ENCODE measurements at regions not wholly inside any gene's neighbourhood (a gene's known extent, or its start where the extent isn't known, plus 50 kb on each side); places are given as distances from the start of the nearest gene placed in this dataset.

DNA sequence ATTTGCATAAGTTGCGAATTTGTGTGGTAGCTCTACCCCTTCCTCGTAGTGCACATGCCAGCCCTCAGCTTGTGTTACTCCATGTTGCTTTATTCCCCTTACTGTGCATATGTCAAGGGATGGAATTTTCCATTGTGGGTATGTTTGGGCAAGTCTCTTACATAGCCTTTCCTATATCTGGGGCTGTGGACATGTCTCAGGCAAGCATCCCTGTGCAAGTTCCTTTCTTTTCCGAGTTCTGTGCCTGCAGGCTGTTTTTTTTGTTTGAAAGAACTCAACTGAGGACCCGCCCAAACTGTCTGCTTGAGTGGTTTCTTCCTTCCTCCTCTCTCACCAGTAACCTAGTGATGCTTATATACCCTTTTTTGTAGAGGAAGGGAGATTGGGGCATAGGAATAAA is 1739.1 kb upstream of the PIK3C3 start:
- H3K4me3 ChIP-seq (ENCODE audit: insufficient read depth, low read depth, low read length, poor library complexity, severe bottlenecking): no peak overlapping the region
- H3K4me1 ChIP-seq (ENCODE audit: control insufficient read depth, insufficient read depth, low read length, poor library complexity, severe bottlenecking): no peaks in the 10 kb centered on the region
- H3K36me3 ChIP-seq (ENCODE audit: control insufficient read depth, insufficient read depth, low read length): no peaks in the 10 kb centered on the region
- no peaks in the 10 kb centered on the region for H3K27me3 ChIP-seq (replicated peaks; ENCODE audit: control insufficient read depth, insufficient read depth, low read length, poor library complexity, severe bottlenecking)
- H3K9me3 ChIP-seq (ENCODE audit: control insufficient read depth, low read length): no peaks in the 10 kb centered on the region
- no peak for DNase-seq
- H3K27ac ChIP-seq (ENCODE audit: insufficient read depth, low read length, poor library complexity, severe bottlenecking): no peak overlapping the region

DNA sequence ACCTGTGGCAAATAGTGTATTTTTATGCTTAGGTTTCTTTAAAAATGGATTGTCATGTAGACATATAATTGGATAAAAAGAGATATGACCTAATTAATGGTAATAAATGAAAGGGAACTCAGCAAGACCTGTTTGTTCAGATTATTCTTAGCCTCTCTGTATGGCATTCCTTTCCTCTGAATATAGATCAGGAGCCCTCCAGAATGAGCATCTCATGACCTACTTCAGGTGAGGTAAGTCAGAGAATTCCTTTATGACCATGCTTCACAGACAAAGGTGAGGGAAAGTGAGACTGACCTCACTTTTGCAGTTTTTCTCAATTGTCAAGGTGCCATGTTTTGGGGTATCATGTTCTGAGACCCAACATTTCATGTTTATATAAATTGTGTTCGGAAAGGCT is 1744.3 kb upstream of the PIK3C3 start:
- Histone ChIP-seq H3K4me3 (ENCODE audit: insufficient read depth, low read depth, low read length, poor library complexity, severe bottlenecking) (no peak overlapping the region), H3K27ac (ENCODE audit: insufficient read depth, low read length, poor library complexity, severe bottlenecking) (no peak overlapping the region), H3K36me3 (ENCODE audit: control insufficient read depth, insufficient read depth, low read length) (no peaks in the 10 kb centered on the region), H3K27me3 (replicated peaks; ENCODE audit: control insufficient read depth, insufficient read depth, low read length, poor library complexity, severe bottlenecking) (no peaks in the 10 kb centered on the region), H3K4me1 (ENCODE audit: control insufficient read depth, insufficient read depth, low read length, poor library complexity, severe bottlenecking) (no peaks in the 10 kb centered on the region), H3K9me3 (ENCODE audit: control insufficient read depth, low read length) (no peaks in the 10 kb centered on the region)
- DNase-seq: no peak

DNA sequence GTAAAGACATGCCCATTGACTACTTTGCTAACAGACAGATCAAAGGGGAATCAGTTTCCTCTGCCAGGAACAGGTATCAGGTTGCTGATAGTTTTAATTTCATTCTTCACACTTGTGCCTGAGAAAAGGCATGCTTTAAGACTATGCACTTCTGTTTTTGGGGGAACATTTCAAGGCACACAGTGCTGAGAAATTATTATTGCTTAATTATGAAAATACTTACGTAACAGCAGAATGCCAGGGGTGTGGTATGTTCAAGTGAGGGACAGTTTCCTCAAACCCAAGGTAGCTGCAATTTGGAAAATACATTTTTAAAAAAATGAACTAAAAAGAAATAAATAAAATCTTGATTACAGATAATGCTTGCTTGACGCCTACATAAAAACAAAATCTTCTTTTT is 1746.1 kb upstream of the PIK3C3 start:
- Histone ChIP-seq H3K9me3 (ENCODE audit: control insufficient read depth, low read length) (no peaks in the 10 kb centered on the region), H3K27me3 (replicated peaks; ENCODE audit: control insufficient read depth, insufficient read depth, low read length, poor library complexity, severe bottlenecking) (no peaks in the 10 kb centered on the region), H3K4me3 (ENCODE audit: insufficient read depth, low read depth, low read length, poor library complexity, severe bottlenecking) (no peak overlapping the region), H3K4me1 (ENCODE audit: control insufficient read depth, insufficient read depth, low read length, poor library complexity, severe bottlenecking) (no peaks in the 10 kb centered on the region), H3K36me3 (ENCODE audit: control insufficient read depth, insufficient read depth, low read length) (no peaks in the 10 kb centered on the region), H3K27ac (ENCODE audit: insufficient read depth, low read length, poor library complexity, severe bottlenecking) (no peak overlapping the region)
- no peak for DNase-seq

DNA sequence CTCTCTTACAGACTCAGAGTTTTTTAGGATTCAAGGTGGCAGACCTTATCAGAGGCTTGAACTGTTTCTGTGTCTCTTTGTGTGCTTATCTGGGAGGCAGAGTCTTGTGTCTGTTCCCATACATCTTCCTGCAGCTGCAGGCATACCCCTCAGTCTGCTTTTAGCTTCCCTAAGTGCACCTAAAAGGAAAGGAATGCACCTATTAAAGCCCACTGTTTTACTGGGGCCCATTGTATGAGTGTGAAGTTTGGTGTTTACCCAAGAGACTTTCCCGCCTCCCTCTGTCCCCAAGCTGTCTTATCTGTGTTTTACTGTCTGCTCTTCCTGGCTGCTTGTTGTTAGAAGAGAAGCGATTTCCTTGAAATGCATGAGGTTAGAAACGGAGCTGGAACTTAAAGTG is 1757.3 kb upstream of the PIK3C3 start:
- H3K36me3 ChIP-seq (ENCODE audit: control insufficient read depth, insufficient read depth, low read length): no peaks in the 10 kb centered on the region
- no peak overlapping the region for H3K27ac ChIP-seq (ENCODE audit: insufficient read depth, low read length, poor library complexity, severe bottlenecking)
- no peak for DNase-seq
- H3K9me3 ChIP-seq (ENCODE audit: control insufficient read depth, low read length): no peaks in the 10 kb centered on the region
- no peak overlapping the region for H3K4me3 ChIP-seq (ENCODE audit: insufficient read depth, low read depth, low read length, poor library complexity, severe bottlenecking)
- no peaks in the 10 kb centered on the region for H3K27me3 ChIP-seq (replicated peaks; ENCODE audit: control insufficient read depth, insufficient read depth, low read length, poor library complexity, severe bottlenecking)
- H3K4me1 ChIP-seq (ENCODE audit: control insufficient read depth, insufficient read depth, low read length, poor library complexity, severe bottlenecking): no peaks in the 10 kb centered on the region

- no peak for DNase-seq
- Histone ChIP-seq H3K36me3 (ENCODE audit: control insufficient read depth, insufficient read depth, low read length) (no peaks in the 10 kb centered on the region), H3K9me3 (ENCODE audit: control insufficient read depth, low read length) (no peaks in the 10 kb centered on the region), H3K4me3 (ENCODE audit: insufficient read depth, low read depth, low read length, poor library complexity, severe bottlenecking) (no peak overlapping the region), H3K27ac (ENCODE audit: insufficient read depth, low read length, poor library complexity, severe bottlenecking) (no peak overlapping the region), H3K27me3 (replicated peaks; ENCODE audit: control insufficient read depth, insufficient read depth, low read length, poor library complexity, severe bottlenecking) (no peaks in the 10 kb centered on the region), H3K4me1 (ENCODE audit: control insufficient read depth, insufficient read depth, low read length, poor library complexity, severe bottlenecking) (no peaks in the 10 kb centered on the region)
These were observed 1768.4 kb upstream of the PIK3C3 start for GRCh38 chr18:40186677-40187076.

- no peak for DNase-seq
- Histone ChIP-seq H3K27ac (ENCODE audit: insufficient read depth, low read length, poor library complexity, severe bottlenecking) (no peak overlapping the region), H3K9me3 (ENCODE audit: control insufficient read depth, low read length) (no peaks in the 10 kb centered on the region), H3K36me3 (ENCODE audit: control insufficient read depth, insufficient read depth, low read length) (no peaks in the 10 kb centered on the region), H3K27me3 (replicated peaks; ENCODE audit: control insufficient read depth, insufficient read depth, low read length, poor library complexity, severe bottlenecking) (no peaks in the 10 kb centered on the region), H3K4me3 (ENCODE audit: insufficient read depth, low read depth, low read length, poor library complexity, severe bottlenecking) (no peak overlapping the region), H3K4me1 (ENCODE audit: control insufficient read depth, insufficient read depth, low read length, poor library complexity, severe bottlenecking) (no peaks in the 10 kb centered on the region)
These were observed 1775.1 kb upstream of the PIK3C3 start for GRCh38 chr18:40179729-40180461.

GRCh38 chr18:40168026-40168425 is 1787.0 kb upstream of the PIK3C3 start:
- no peak for DNase-seq
- Histone ChIP-seq H3K27me3 (replicated peaks; ENCODE audit: control insufficient read depth, insufficient read depth, low read length, poor library complexity, severe bottlenecking) (no peaks in the 10 kb centered on the region), H3K4me1 (ENCODE audit: control insufficient read depth, insufficient read depth, low read length, poor library complexity, severe bottlenecking) (no peaks in the 10 kb centered on the region), H3K27ac (ENCODE audit: insufficient read depth, low read length, poor library complexity, severe bottlenecking) (no peak overlapping the region), H3K4me3 (ENCODE audit: insufficient read depth, low read depth, low read length, poor library complexity, severe bottlenecking) (no peak overlapping the region), H3K9me3 (ENCODE audit: control insufficient read depth, low read length) (no peaks in the 10 kb centered on the region), H3K36me3 (ENCODE audit: control insufficient read depth, insufficient read depth, low read length) (no peaks in the 10 kb centered on the region)

DNA sequence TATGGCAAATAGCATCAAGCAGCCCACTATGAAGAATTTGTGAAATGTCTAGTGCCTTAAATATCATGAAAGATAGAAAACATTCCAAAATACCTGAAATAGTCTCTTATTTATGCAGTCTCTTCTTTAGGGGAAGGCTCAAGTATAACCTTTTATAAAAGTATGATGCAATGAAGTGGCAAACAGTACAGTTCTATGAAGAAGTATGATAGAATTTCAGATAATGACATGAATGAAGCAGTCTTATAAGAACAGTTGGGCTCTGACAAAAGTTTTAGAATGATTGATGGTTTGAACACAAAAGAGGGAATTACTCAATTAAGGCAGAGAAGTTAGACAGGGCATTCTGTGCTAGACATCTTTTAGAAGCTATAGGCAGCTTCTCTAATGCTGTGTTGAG is 1791.8 kb upstream of the PIK3C3 start:
- no peak for DNase-seq
- Histone ChIP-seq H3K4me3 (ENCODE audit: insufficient read depth, low read depth, low read length, poor library complexity, severe bottlenecking) (no peak overlapping the region), H3K36me3 (ENCODE audit: control insufficient read depth, insufficient read depth, low read length) (no peaks in the 10 kb centered on the region), H3K27ac (ENCODE audit: insufficient read depth, low read length, poor library complexity, severe bottlenecking) (no peak overlapping the region), H3K4me1 (ENCODE audit: control insufficient read depth, insufficient read depth, low read length, poor library complexity, severe bottlenecking) (no peaks in the 10 kb centered on the region), H3K9me3 (ENCODE audit: control insufficient read depth, low read length) (no peaks in the 10 kb centered on the region), H3K27me3 (replicated peaks; ENCODE audit: control insufficient read depth, insufficient read depth, low read length, poor library complexity, severe bottlenecking) (no peaks in the 10 kb centered on the region)

- Histone ChIP-seq H3K27me3 (replicated peaks; ENCODE audit: control insufficient read depth, insufficient read depth, low read length, poor library complexity, severe bottlenecking) (no peaks in the 10 kb centered on the region), H3K4me1 (ENCODE audit: control insufficient read depth, insufficient read depth, low read length, poor library complexity, severe bottlenecking) (no peaks in the 10 kb centered on the region), H3K27ac (ENCODE audit: insufficient read depth, low read length, poor library complexity, severe bottlenecking) (no peak overlapping the region), H3K9me3 (ENCODE audit: control insufficient read depth, low read length) (no peaks in the 10 kb centered on the region), H3K36me3 (ENCODE audit: control insufficient read depth, insufficient read depth, low read length) (no peaks in the 10 kb centered on the region), H3K4me3 (ENCODE audit: insufficient read depth, low read depth, low read length, poor library complexity, severe bottlenecking) (no peak overlapping the region)
- DNase-seq: no peak
These were observed 1794.7 kb upstream of the PIK3C3 start for GRCh38 chr18:40160361-40160760.

DNA sequence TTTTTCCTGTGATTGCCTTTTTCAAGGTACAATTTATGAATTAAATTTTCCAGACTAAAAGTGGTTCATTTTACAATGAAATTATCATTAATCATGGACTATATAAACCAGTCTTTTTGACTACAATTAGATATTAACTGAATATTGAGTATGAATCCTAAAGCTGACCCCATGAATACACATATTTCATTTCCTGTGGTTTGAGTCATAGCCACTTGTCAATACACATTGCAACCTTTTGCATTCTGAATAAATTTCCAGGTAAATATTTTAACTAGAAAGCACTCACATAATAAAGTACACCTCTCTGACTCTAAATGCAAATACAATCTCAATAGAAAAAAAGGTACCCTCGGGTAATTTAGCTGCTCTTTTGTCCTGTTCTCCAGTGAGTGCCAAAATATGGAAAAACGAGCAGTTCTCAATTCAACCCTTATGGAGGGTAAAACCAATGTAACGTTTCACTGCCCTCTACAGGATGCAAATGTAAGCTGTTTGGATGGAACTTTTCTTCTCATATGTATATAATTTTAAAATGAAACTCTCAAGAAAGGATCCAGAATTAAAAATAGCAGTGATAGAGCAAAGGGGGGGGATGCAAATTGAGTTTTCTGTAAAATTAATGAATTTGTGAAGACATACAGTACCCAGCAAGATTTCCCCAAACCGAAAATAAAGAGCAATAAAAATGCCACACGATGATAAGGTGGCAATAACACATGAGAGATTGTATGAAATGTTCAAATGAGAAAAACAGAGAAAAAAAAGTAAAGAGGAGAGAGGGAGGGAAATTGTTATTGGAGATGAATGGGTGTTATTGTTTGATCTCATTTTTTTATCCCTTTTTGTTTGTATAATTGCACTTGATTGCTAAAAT is 1795.7 kb upstream of the PIK3C3 start:
- H3K27ac ChIP-seq (ENCODE audit: insufficient read depth, low read length, poor library complexity, severe bottlenecking): no peak overlapping the region
- H3K27me3 ChIP-seq (replicated peaks; ENCODE audit: control insufficient read depth, insufficient read depth, low read length, poor library complexity, severe bottlenecking): no peaks in the 10 kb centered on the region
- no peaks in the 10 kb centered on the region for H3K36me3 ChIP-seq (ENCODE audit: control insufficient read depth, insufficient read depth, low read length)
- no peak for DNase-seq
- no peak overlapping the region for H3K4me3 ChIP-seq (ENCODE audit: insufficient read depth, low read depth, low read length, poor library complexity, severe bottlenecking)
- H3K4me1 ChIP-seq (ENCODE audit: control insufficient read depth, insufficient read depth, low read length, poor library complexity, severe bottlenecking): no peaks in the 10 kb centered on the region
- no peaks in the 10 kb centered on the region for H3K9me3 ChIP-seq (ENCODE audit: control insufficient read depth, low read length)

Data from effector memory CD4-positive, alpha-beta T cell (primary cell).